ENCODE measurements at regions not wholly inside any gene's neighbourhood (a gene's known extent, or its start where the extent isn't known, plus 50 kb on each side); places are given as distances from the start of the nearest gene placed in this dataset.

- Histone ChIP-seq H3K9me3 (ENCODE audit: control insufficient read depth, insufficient read depth, low read depth, low read length) (no peaks in the 10 kb centered on the region), H3K4me3 (ENCODE audit: low read depth in 2 of 2, low read length in 2 of 2) (no peak overlapping the region), H3K36me3 (ENCODE audit: control insufficient read depth, insufficient read depth, low read length) (no peaks in the 10 kb centered on the region), H3K27me3 (ENCODE audit: control insufficient read depth, insufficient read depth, low read length) (peaks cover 2% of the 10 kb centered on the region), H3K27ac (ENCODE audit: low read length) (no peak overlapping the region), H3K4me1 (ENCODE audit: control insufficient read depth, insufficient read depth, low read length) (no peaks in the 10 kb centered on the region)
- intact Hi-C loops (cut with micrococcal nuclease; ENCODE audit: unreplicated experiment) = loop anchor here (10.0 kb wide), 1 partner anchor 1974 kb away; no protein-coding TSS in a partner anchor
- no TSS peak for BruUV-seq (replicated peaks)
- POLR2A ChIA-PET = no interaction called here
- CTCF ChIA-PET = no interaction called here
- in situ Hi-C loops (cut with HindIII; ENCODE audit: low pct_unique_long_range_greater_than_20kb, low sequenced_read_pairs) = no loop called here
- TF ChIP-seq REST (IDR thresholded peaks at IDR 0.05; ENCODE audit: insufficient read depth in 1 of 2, low read depth in 2 of 2, low read length in 1 of 2) (no peak), POLR2AphosphoS5 (IDR thresholded peaks at IDR 0.05; ENCODE audit: low read depth, low read length) (no peak), SIN3A (IDR thresholded peaks at IDR 0.05; ENCODE audit: borderline replicate concordance, insufficient read depth, low read depth, low read length) (no peak), TCF7L2 (IDR thresholded peaks at IDR 0.05; ENCODE audit: low read depth, low read length) (no peak), CTCF (IDR thresholded peaks at IDR 0.05) (no peak)
- DNase-seq (ENCODE audit: low read depth, low spot score) = no peak
- no peak for ATAC-seq
Measured at GRCh38 chr6:85081102-85081501, 316.7 kb upstream of the TBX18 start.

GRCh38 chr6:85079761-85080160 is 315.4 kb upstream of the TBX18 start:
- Histone ChIP-seq H3K27ac (ENCODE audit: low read length) (no peak overlapping the region), H3K27me3 (ENCODE audit: control insufficient read depth, insufficient read depth, low read length) (peaks cover 2% of the 10 kb centered on the region), H3K9me3 (ENCODE audit: control insufficient read depth, insufficient read depth, low read depth, low read length) (no peaks in the 10 kb centered on the region), H3K36me3 (ENCODE audit: control insufficient read depth, insufficient read depth, low read length) (no peaks in the 10 kb centered on the region), H3K4me1 (ENCODE audit: control insufficient read depth, insufficient read depth, low read length) (no peaks in the 10 kb centered on the region), H3K4me3 (ENCODE audit: low read depth in 2 of 2, low read length in 2 of 2) (no peak overlapping the region)
- ATAC-seq (no peak), DNase-seq (ENCODE audit: low read depth, low spot score) (no peak)
- CTCF ChIA-PET = no interaction called here
- no peak for TF ChIP-seq POLR2AphosphoS5 (IDR thresholded peaks at IDR 0.05; ENCODE audit: low read depth, low read length)
- TF ChIP-seq TCF7L2 (IDR thresholded peaks at IDR 0.05; ENCODE audit: low read depth, low read length) = no peak
- no peak for TF ChIP-seq REST (IDR thresholded peaks at IDR 0.05; ENCODE audit: insufficient read depth in 1 of 2, low read depth in 2 of 2, low read length in 1 of 2)
- no peak for TF ChIP-seq SIN3A (IDR thresholded peaks at IDR 0.05; ENCODE audit: borderline replicate concordance, insufficient read depth, low read depth, low read length)
- TF ChIP-seq CTCF (IDR thresholded peaks at IDR 0.05) = no peak
- in situ Hi-C loops (cut with HindIII; ENCODE audit: low pct_unique_long_range_greater_than_20kb, low sequenced_read_pairs) = no loop called here
- POLR2A ChIA-PET = no interaction called here
- intact Hi-C loops (cut with micrococcal nuclease; ENCODE audit: unreplicated experiment) = loop anchor here (10.0 kb wide), 1 partner anchor 1975 kb away; no protein-coding TSS in a partner anchor
- BruUV-seq (replicated peaks) = no TSS peak
